Head of caudate nucleus (tissue), 42 donors: ENCODE measurements at regions not wholly inside any gene's neighbourhood (a gene's known extent, or its start where the extent isn't known, plus 50 kb on each side); places are given as distances from the start of the nearest gene placed in this dataset.

Source experiments
- DNase-seq, 42 donors: peaks; one replicate each; pipeline versions ENCODE4 v3.0.0 to v3.0.0-alpha.2; 2020 to 2021; ENCODE audit warnings: mixed read lengths in 7 of 42
- intact Hi-C: fragments of 100-400 bp; cut with DNase I; formaldehyde crosslinking; loops from one replicate; pipeline ENCODE4 v1.15.0; 2022

- intact Hi-C loops = no loop called here
- no peak for DNase-seq
Measured at GRCh38 chr3:148262980-148263379, 434.7 kb upstream of the AGTR1 start.

- no peak for DNase-seq
- intact Hi-C loops = no loop called here
Measured at GRCh38 chr3:148265841-148266240, 431.9 kb upstream of the AGTR1 start.

GRCh38 chr3:148266341-148266740, 431.4 kb upstream of the AGTR1 start:
- intact Hi-C loops = no loop called here
- DNase-seq = no peak

- intact Hi-C loops = no loop called here
- DNase-seq = peak in 31 of 42 donors; percentile 6 to 88 (median 53)
Measured at GRCh38 chr3:148269816-148270215, 427.9 kb upstream of the AGTR1 start.

DNA sequence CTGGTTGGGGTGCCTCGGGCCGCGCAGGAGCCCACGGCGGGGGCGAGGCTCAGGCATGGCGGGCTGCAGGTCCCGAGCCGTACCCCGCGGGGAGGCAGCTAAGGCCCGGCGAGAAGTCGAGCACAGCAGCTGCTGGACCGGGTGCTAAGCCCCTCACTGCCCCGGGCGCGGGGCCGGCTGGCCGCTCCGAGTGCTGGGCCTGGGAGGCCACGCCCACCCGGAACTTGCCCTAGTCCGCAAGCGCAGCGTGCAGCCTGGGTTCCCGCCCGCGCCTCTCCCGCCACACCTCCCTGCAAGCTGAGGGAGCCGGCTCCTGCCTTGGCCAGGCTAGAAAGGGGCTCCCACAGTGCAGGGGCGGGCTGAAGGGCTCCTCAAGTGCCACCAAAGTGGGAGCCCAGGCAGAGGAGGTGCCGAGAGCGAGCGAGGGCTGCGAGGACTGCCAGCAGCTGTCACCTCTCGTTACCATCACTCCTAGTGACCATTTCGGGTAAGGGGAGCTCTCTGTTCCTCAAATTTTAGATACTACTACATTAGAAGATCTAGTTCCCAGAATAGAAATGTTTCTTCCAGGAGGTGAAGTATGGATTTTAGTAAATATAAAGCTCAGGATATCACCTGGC, 417.0 kb upstream of the AGTR1 start:
- intact Hi-C loops = no loop called here
- peak in 1 of 42 donors; percentile 18 for DNase-seq

GRCh38 chr3:148289159-148289558, 408.5 kb upstream of the AGTR1 start:
- intact Hi-C loops = no loop called here
- no peak for DNase-seq

DNA sequence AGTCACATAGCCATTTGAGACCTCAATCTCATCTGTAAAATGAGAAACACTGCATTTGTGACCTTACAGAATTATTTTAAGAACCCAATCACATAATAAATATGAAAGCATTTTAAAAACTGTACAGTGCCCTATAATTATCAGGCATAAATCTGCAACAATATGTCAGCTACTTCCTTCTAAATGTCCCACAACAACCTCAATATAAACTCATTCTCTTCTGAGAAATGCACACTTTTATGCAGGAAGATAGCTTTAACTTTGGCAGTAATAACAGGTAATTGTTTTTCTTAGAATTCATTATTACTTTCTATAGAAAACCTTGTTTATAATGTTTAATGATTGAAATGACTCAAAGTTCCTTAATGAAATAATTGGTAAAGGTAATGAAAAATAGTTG, 400.7 kb upstream of the AGTR1 start:
- DNase-seq = no peak
- intact Hi-C loops = no loop called here

- intact Hi-C loops = no loop called here
- DNase-seq = no peak
Measured at GRCh38 chr3:148307443-148307843, 390.3 kb upstream of the AGTR1 start.

DNA sequence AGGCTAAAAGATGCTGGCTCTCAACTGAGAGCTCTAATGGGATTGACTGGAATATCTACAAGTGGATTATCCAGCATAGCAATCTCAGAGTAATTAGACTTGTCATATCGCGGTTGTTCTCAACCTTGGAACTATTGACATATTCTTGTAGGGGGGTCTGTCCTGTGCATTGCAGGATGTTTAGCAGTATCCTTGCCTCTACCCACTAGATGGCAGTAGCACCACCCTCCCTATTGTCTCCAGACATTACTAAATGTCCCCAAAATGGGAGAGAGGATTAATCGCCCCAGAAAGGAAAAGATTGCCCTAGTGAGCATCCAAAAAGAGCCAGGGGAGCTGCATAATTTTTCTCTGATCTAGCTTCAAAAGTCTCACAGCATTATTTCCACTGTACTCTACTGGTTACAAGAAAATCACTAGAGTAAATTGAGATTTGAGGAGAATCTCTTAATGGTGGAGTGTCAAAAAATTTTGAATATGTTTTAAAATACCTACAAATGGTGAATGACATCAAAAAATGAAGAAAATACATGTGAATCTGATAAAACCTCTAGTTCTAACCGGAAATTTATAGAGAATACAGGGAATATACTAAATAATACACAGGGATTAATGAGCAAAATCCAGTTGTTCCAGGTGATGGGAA, 388.2 kb upstream of the AGTR1 start:
- DNase-seq = peak in 18 of 42 donors; percentile 5 to 60 (median 31)
- intact Hi-C loops = no loop called here

- intact Hi-C loops = no loop called here
- DNase-seq = no peak
Measured at GRCh38 chr3:148315756-148316155, 381.9 kb upstream of the AGTR1 start.

DNA sequence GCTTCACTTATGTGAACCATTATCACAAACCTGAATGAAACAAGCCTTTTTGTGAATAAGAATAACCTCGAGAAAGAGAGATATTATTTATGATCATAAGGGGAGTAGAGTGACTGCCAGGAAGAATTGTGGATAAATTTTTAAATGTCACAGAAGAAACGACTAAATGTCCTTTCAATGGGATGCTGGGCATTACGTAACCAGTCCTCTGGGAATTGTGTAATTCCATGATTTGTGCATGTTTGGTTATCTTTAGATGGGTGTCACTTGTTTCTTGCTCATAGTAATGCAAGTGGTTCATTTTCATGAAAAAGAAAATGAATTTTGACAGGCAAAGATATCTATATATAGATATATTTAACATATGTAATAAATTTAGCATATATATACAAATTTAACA, 379.5 kb upstream of the AGTR1 start:
- intact Hi-C loops = no loop called here
- no peak for DNase-seq

GRCh38 chr3:148319161-148319915, 378.4 kb upstream of the AGTR1 start:
- intact Hi-C loops = no loop called here
- no peak for DNase-seq

DNA sequence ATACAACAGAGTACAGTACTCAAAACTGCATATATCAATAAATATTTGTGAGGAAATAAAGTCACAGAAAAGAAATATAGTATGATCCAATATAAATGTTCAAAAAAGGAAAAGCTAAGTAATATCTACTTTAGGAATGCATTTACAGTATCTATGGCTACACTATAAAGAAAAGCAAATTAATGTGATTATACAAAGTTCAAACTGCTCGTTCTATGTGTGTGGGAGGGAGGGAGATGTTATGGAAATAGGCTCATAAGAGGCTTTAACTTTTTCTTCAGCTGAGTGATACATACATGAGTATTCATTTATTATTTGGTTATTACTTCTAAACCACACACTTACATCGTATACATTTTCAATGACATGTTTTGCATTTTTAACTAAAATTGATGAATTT, 377.7 kb upstream of the AGTR1 start:
- DNase-seq = no peak
- intact Hi-C loops = no loop called here

DNA sequence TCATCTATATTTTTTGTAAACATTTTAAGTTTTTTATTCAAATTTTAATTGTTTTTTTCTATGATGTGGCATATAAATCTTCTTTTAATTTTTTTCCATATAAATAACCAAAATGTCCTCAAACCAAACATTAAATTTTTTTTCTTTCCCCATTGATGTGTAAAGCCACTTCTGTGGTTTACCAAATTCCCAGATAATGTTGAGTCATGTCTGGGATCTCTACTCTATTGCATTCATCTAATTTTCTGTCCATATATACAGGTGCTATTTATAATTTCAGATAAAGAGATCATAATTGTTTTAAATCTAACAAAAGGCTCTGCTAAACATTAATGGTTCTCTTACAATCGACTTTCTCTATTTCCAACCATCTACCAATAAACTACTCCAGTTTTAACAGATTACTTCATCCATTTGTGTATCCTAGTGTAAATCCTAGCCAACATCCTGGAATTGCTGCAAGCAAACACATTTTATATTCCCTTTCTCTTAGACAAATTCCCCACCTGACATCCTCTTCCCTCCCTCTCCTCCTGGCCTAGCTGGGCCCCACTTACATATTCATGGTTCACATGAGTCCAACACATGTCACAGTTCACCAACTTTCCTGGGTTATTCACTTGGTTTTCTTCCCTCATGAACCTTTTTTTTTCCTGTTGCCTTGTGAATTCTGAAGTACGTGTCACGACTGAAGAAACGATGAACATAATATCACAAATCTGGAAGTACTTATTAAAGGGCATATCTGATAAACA, 368.0 kb upstream of the AGTR1 start:
- intact Hi-C loops = no loop called here
- DNase-seq = no peak

DNA sequence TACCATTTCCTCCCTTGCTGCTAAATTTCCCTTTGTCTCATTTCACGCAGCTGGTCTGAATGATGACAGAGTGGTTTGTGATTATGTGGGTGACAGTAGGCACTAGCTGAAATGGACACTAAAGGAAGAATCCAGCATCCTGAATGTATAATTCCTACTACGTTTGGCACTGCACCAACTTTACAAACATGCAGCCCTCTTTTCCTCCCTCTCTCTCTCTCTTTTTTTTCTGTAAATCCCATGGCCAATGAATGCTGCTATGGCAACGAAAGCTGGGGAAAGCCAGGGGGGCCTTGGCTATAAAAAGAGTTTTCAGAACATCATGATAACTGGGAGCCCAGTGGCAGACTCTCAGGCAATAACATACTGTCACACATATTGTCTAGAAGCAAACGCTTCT, 367.2 kb upstream of the AGTR1 start:
- intact Hi-C loops = no loop called here
- peak in 3 of 42 donors; percentile 3 to 23 (median 3) for DNase-seq

DNA sequence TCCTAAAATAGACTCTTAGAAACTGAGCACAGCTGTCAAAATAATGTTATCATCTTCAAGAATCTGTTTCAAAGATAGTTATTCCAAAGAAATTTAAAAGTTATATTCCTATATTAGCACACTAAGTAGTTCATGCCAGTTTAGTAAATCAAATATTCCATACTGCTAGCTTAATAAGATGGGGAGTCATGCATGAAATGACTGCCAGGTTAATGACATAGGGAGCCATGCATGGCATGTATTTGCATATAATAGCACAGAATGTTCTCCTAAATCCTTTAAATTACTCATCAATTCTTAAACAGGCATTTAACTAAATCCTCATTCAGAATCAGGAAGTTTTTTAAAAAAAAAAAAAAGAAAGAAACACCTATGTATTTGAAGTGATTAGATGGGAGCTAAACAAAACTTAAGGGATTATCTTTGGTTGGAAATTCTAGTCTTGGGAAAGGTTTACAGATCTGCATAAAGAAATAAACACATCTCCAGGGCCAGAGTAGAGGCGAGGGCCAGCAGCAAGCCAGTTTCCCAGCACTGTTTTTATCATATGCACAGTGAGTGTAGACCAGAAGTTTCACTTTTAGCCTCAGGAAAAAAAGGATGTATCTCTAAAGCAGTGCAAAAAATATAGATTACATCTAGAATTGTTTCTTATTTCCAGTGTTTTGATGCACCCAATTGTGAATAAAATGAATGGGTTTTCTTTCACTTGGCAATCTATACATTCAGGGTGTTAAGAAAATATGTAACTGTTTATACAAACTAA, 366.4 kb upstream of the AGTR1 start:
- intact Hi-C loops = no loop called here
- DNase-seq = no peak

DNA sequence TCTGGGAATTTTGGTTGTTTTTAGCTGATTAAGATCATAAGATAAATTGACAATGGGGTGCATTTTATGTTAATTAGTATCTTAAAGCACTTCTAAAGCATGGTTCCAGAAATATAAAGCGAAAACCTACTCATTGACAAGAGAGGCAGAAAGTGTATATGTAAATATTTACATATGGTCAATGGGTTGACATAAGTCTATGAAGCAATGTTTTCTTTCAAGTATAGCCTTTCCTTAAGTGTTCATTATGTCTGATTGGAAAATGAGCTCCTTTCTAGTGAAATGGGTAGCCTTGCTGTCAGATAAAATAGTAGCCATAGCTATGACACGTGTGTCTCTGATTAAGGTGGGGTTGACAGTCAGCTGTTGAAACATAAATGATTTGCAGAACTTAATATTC, 365.2 kb upstream of the AGTR1 start:
- DNase-seq = no peak
- intact Hi-C loops = no loop called here

GRCh38 chr3:148333091-148333490, 364.6 kb upstream of the AGTR1 start:
- peak in 17 of 42 donors; percentile 7 to 71 (median 33) for DNase-seq
- intact Hi-C loops = no loop called here

- intact Hi-C loops = no loop called here
- no peak for DNase-seq
Measured at GRCh38 chr3:148335612-148336011, 362.1 kb upstream of the AGTR1 start.
